CD14-positive monocyte (primary cell): ENCODE measurements at regions not wholly inside any gene's neighbourhood (a gene's known extent, or its start where the extent isn't known, plus 50 kb on each side); places are given as distances from the start of the nearest gene placed in this dataset.

Experiments used
- DNase-seq, 3 donors: peaks; one replicate each; pipeline ENCODE4 v3.0.0-alpha.2; 2011 to 2022
- H2AFZ ChIP-seq: 2 replicates; pipeline ENCODE4 v1.6.0; 2012; ENCODE audit warnings: mild to moderate bottlenecking, low read depth, low read length, inconsistent platforms; ENCODE audit not compliant: insufficient read depth, poor library complexity, severe bottlenecking
- H3K27ac ChIP-seq, 2 donors: 1 replicate in 1 of 2; 2 replicates in 1 of 2; pipeline ENCODE4 v1.5.1; 2012 to 2013; ENCODE audit warnings: low read length in 2 of 2, control low read depth in 1 of 2, inconsistent platforms in 1 of 2, low read depth in 1 of 2, mild to moderate bottlenecking in 1 of 2
- H3K27me3 ChIP-seq, 2 donors: one replicate each; pipeline versions ENCODE4 v1.6.0 to v1.6.1; 2011 to 2013; ENCODE audit warnings: low read length in 2 of 2; ENCODE audit not compliant: control insufficient read depth in 2 of 2, insufficient read depth in 2 of 2
- H3K36me3 ChIP-seq, 2 donors: replicated peaks in 1 of 2; 1 replicate in 1 of 2; 2 replicates in 1 of 2; pipeline versions ENCODE4 v1.5.1 to v1.6.1; 2012 to 2013; ENCODE audit warnings: low read length in 2 of 2, control low read depth in 1 of 2, inconsistent platforms in 1 of 2, mild to moderate bottlenecking in 1 of 2; ENCODE audit not compliant: insufficient read depth in 2 of 2, control insufficient read depth in 1 of 2
- H3K4me1 ChIP-seq, 2 donors: 1 replicate in 1 of 2; 2 replicates in 1 of 2; pipeline versions ENCODE4 v1.5.1 to v1.6.1; 2012 to 2013; ENCODE audit warnings: low read length in 2 of 2, control low read depth in 1 of 2, inconsistent platforms in 1 of 2, mild to moderate bottlenecking in 1 of 2, moderate library complexity in 1 of 2; ENCODE audit not compliant: insufficient read depth in 2 of 2, control insufficient read depth in 1 of 2
- H3K4me2 ChIP-seq: replicated peaks from 2 replicates; pipeline ENCODE3; 2012; ENCODE audit warnings: low read length, moderate library complexity, mild to moderate bottlenecking; ENCODE audit not compliant: poor library complexity, severe bottlenecking; ENCODE audit errors: extremely low read depth
- H3K4me3 ChIP-seq, 3 experiments: fragments of 200-600 bp in 1 of 3; sonication (generic) in 1 of 3; replicated peaks in 1 of 3; 1 replicate in 2 of 3; 2 replicates in 1 of 3; pipeline ENCODE4 v1.5.1; 2011 to 2013; ENCODE audit warnings: low read length in 3 of 3, mild to moderate bottlenecking in 3 of 3, control low read depth in 2 of 3, low read depth in 2 of 3, inconsistent platforms in 1 of 3, moderate library complexity in 1 of 3
- H3K79me2 ChIP-seq: 2 replicates; pipeline ENCODE4 v1.6.0; 2012; ENCODE audit warnings: mild to moderate bottlenecking, control low read depth, inconsistent platforms, low read length, moderate library complexity; ENCODE audit not compliant: insufficient read depth
- H3K9ac ChIP-seq: 2 replicates; pipeline ENCODE4 v1.6.0; 2017; ENCODE audit warnings: low read length, mild to moderate bottlenecking; ENCODE audit not compliant: insufficient read depth, poor library complexity, severe bottlenecking
- H3K9me3 ChIP-seq, 2 donors: replicated peaks in 1 of 2; 1 replicate in 1 of 2; 2 replicates in 1 of 2; pipeline versions ENCODE4 v1.5.1 to v1.6.1; 2012 to 2013; ENCODE audit warnings: low read length in 2 of 2, control low read depth in 1 of 2; ENCODE audit not compliant: control insufficient read depth in 1 of 2, insufficient read depth in 1 of 2
- H4K20me1 ChIP-seq: 2 replicates; pipeline ENCODE4 v1.6.0; 2012; ENCODE audit warnings: mild to moderate bottlenecking, low read length, control low read depth, moderate library complexity; ENCODE audit not compliant: insufficient read depth
- H3K27ac Mint-ChIP-seq, 7 donors: one replicate each; pipeline ENCODE4 v1.8.0; 2020; ENCODE audit warnings: mild to moderate bottlenecking in 7 of 7, mixed read lengths in 7 of 7, moderate library complexity in 6 of 7, inconsistent platforms in 2 of 7
- H3K27me3 Mint-ChIP-seq, 3 donors: one replicate each; pipeline ENCODE4 v1.8.0; 2021 to 2022; ENCODE audit warnings: low read depth in 3 of 3, mild to moderate bottlenecking in 3 of 3, mixed read lengths in 3 of 3, moderate library complexity in 3 of 3, inconsistent platforms in 1 of 3
- H3K36me3 Mint-ChIP-seq, 2 donors: one replicate each; pipeline ENCODE4 v1.8.0; 2020; ENCODE audit warnings: mixed read lengths in 2 of 2, inconsistent platforms in 1 of 2, mild to moderate bottlenecking in 1 of 2
- H3K4me1 Mint-ChIP-seq: one replicate; pipeline ENCODE4 v1.8.0; 2020; ENCODE audit warnings: mild to moderate bottlenecking, mixed read lengths
- H3K4me3 Mint-ChIP-seq, 2 donors: one replicate each; pipeline ENCODE4 v1.8.0; 2020; ENCODE audit warnings: mild to moderate bottlenecking in 2 of 2, mixed read lengths in 2 of 2, moderate library complexity in 1 of 2
- H3K9me3 Mint-ChIP-seq, 7 donors: one replicate each; pipeline ENCODE4 v1.8.0; 2020 to 2022; ENCODE audit warnings: mixed read lengths in 7 of 7, mild to moderate bottlenecking in 6 of 7, moderate library complexity in 6 of 7, inconsistent platforms in 2 of 7
- CTCF ChIP-seq: fragments of 200-600 bp; IDR thresholded peaks from one replicate; pipeline ENCODE4 v1.8.0; 2022; ENCODE audit warnings: antibody characterized with exemption, mild to moderate bottlenecking
- WGBS: methylation state at CpG from one replicate; pipeline ENCODE4 v1.1.5; 2013; ENCODE audit warnings: missing lambda C conversion rate; ENCODE audit not compliant: insufficient coverage; 5-methylcytosine and 5-hydroxymethylcytosine counted together
- intact Hi-C, 2 donors: fragments of 100-400 bp; cut with micrococcal nuclease; formaldehyde crosslinking; loops; one replicate each; pipeline versions ENCODE4 v1.15.0 to v1.15.1; 2023

GRCh38 chr14:61186341-61187195, 94.6 kb downstream of the TMEM30B start:
- H3K4me3 ChIP-seq, result no peak overlapping the region
- H3K36me3 ChIP-seq, result no peaks in the 10 kb centered on the region
- Mint-ChIP-seq H3K36me3 (no peaks in the 10 kb centered on the region), H3K27me3 (peaks cover 44 to 68% (median 63%) of the 10 kb centered on the region in 3 donors), H3K9me3 (peaks cover 0 to 8% (median 1%) of the 10 kb centered on the region in 7 donors), H3K27ac (no peak overlapping the region), H3K4me1 (peaks cover 8% of the 10 kb centered on the region), H3K4me3 (peak overlapping the region in 1 of 2 donors; percentile 22)
- H3K4me2 ChIP-seq, result no peak overlapping the region
- no peak for TF ChIP-seq CTCF
- intact Hi-C loops, result no loop called here
- H3K79me2 ChIP-seq, result no peaks in the 10 kb centered on the region
- DNase-seq, result no peak
- H2AFZ ChIP-seq, result no peak overlapping the region
- no CpG with 5 or more reads among the region's 7 CpGs for WGBS
- peaks cover 0 to 2% of the 10 kb centered on the region in 2 donors for H3K4me1 ChIP-seq
- H4K20me1 ChIP-seq, result no peaks in the 10 kb centered on the region
- H3K27me3 ChIP-seq, result peaks cover 48 to 66% of the 10 kb centered on the region in 2 donors
- H3K27ac ChIP-seq, result no peak overlapping the region
- no peaks in the 10 kb centered on the region for H3K9me3 ChIP-seq
- H3K9ac ChIP-seq, result no peak overlapping the region

GRCh38 chr14:61185534-61185933, 95.6 kb downstream of the TMEM30B start:
- H3K4me1 Mint-ChIP-seq, result peaks cover 8% of the 10 kb centered on the region
- no peak overlapping the region for H3K4me2 ChIP-seq
- H3K4me1 ChIP-seq, result peaks cover 0 to 2% of the 10 kb centered on the region in 2 donors
- no peaks in the 10 kb centered on the region for H3K36me3 ChIP-seq
- H3K27me3 ChIP-seq, result peaks cover 43 to 61% of the 10 kb centered on the region in 2 donors
- 45% methylated on average over 2 of the region's 2 CpGs for WGBS
- no peaks in the 10 kb centered on the region for H3K36me3 Mint-ChIP-seq
- H3K27me3 Mint-ChIP-seq, result peaks cover 39 to 65% (median 57%) of the 10 kb centered on the region in 3 donors
- H3K27ac ChIP-seq, result no peak overlapping the region
- no peak overlapping the region for H3K4me3 Mint-ChIP-seq
- TF ChIP-seq CTCF, result no peak
- H3K9me3 Mint-ChIP-seq, result peaks cover 0 to 8% (median 2%) of the 10 kb centered on the region in 7 donors
- no peak overlapping the region for H3K27ac Mint-ChIP-seq
- H3K9ac ChIP-seq, result no peak overlapping the region
- no peak overlapping the region for H3K4me3 ChIP-seq
- intact Hi-C loops, result no loop called here
- H2AFZ ChIP-seq, result no peak overlapping the region
- H3K9me3 ChIP-seq, result no peaks in the 10 kb centered on the region
- DNase-seq, result no peak
- H3K79me2 ChIP-seq, result no peaks in the 10 kb centered on the region
- no peaks in the 10 kb centered on the region for H4K20me1 ChIP-seq
